DND-41 (cell line): ENCODE measurements at regions not wholly inside any gene's neighbourhood (a gene's known extent, or its start where the extent isn't known, plus 50 kb on each side); places are given as distances from the start of the nearest gene placed in this dataset.

Source experiments
- ATAC-seq: fragments of 200-7000 bp; cut with Tn5 transposase; 3 replicates; pipeline ENCODE4 v1.9.1; 2021; ENCODE audit warnings: low read depth; ENCODE audit not compliant: insufficient read depth
- DNase-seq: peaks from one replicate; pipeline ENCODE4 v3.0.0-alpha.2; 2020
- H2AFZ ChIP-seq: 2 replicates; pipeline ENCODE4 v1.6.0; 2012; ENCODE audit warnings: low read depth, low read length
- H3K27ac ChIP-seq: 2 replicates; pipeline ENCODE4 v1.5.1; 2012; ENCODE audit warnings: low read length, inconsistent platforms
- H3K27me3 ChIP-seq: fragments of 200-600 bp; sonication (generic); 2 replicates; pipeline ENCODE4 v1.6.0; 2012; ENCODE audit warnings: low read length, mild to moderate bottlenecking, inconsistent platforms; ENCODE audit not compliant: insufficient read depth, poor library complexity
- H3K36me3 ChIP-seq: 2 replicates; pipeline ENCODE4 v1.5.1; 2012; ENCODE audit warnings: low read length, inconsistent platforms; ENCODE audit not compliant: insufficient read depth
- H3K4me1 ChIP-seq: 2 replicates; pipeline ENCODE4 v1.5.1; 2012; ENCODE audit warnings: mild to moderate bottlenecking, low read length; ENCODE audit not compliant: insufficient read depth
- H3K4me2 ChIP-seq: 2 replicates; pipeline ENCODE4 v1.6.0; 2012; ENCODE audit warnings: mild to moderate bottlenecking, moderate library complexity, low read length, inconsistent platforms; ENCODE audit not compliant: insufficient read depth
- H3K4me3 ChIP-seq, 2 experiments: fragments of 200-600 bp in 1 of 2; shearing (Covaris generic) in 1 of 2; 2 replicates each; pipeline ENCODE4 v1.5.1; 2012 to 2016; ENCODE audit warnings: inconsistent platforms in 2 of 2, low read length in 2 of 2, mild to moderate bottlenecking in 2 of 2, low read depth in 1 of 2, moderate library complexity in 1 of 2
- H3K79me2 ChIP-seq: 2 replicates; pipeline ENCODE4 v1.6.0; 2012; ENCODE audit warnings: low read length, inconsistent platforms; ENCODE audit not compliant: insufficient read depth
- H3K9ac ChIP-seq: 2 replicates; pipeline ENCODE4 v1.6.0; 2012; ENCODE audit warnings: low read depth, mild to moderate bottlenecking, inconsistent platforms, low read length, moderate library complexity
- H3K9me3 ChIP-seq: 2 replicates; pipeline ENCODE4 v1.5.1; 2012; ENCODE audit warnings: low read length, moderate library complexity, mild to moderate bottlenecking, inconsistent platforms; ENCODE audit not compliant: insufficient read depth, severe bottlenecking
- H4K20me1 ChIP-seq: 2 replicates; pipeline ENCODE4 v1.6.0; 2012; ENCODE audit warnings: low read length; ENCODE audit not compliant: insufficient read depth
- CTCF ChIP-seq: IDR thresholded peaks from 2 replicates; pipeline ENCODE4 v1.5.1; 2012; ENCODE audit warnings: borderline replicate concordance, low read length, moderate library complexity, mild to moderate bottlenecking; ENCODE audit not compliant: poor library complexity, severe bottlenecking; ENCODE audit errors: extremely low read depth
- EZH2 ChIP-seq: IDR thresholded peaks from 3 replicates; pipeline ENCODE4 v1.6.1; 2012; ENCODE audit warnings: borderline replicate concordance, low read depth, mild to moderate bottlenecking, moderate library complexity, low read length, inconsistent platforms; ENCODE audit not compliant: severe bottlenecking

- Histone ChIP-seq H3K27me3 (peaks cover 2% of the 10 kb centered on the region), H3K4me1 (peaks cover 4% of the 10 kb centered on the region; the same call in 1 of the 2 replicates)
- no peak for ATAC-seq
Observed at GRCh38 chr10:78321500-78321899, 287.8 kb downstream of the RPS24 start.

GRCh38 chr10:78326372-78326771 is 292.7 kb downstream of the RPS24 start:
- TF ChIP-seq EZH2, result no peak
- TF ChIP-seq CTCF, result no peak
- Histone ChIP-seq H3K27me3 (peaks cover 2% of the 10 kb centered on the region), H3K79me2 (no peaks in the 10 kb centered on the region), H3K36me3 (no peaks in the 10 kb centered on the region), H2AFZ (no peak overlapping the region), H3K27ac (no peak overlapping the region), H3K4me1 (peaks cover 4% of the 10 kb centered on the region; the same call in 1 of the 2 replicates), H3K9me3 (peaks cover 15% of the 10 kb centered on the region), H4K20me1 (no peaks in the 10 kb centered on the region), H3K9ac (no peak overlapping the region), H3K4me2 (no peak overlapping the region), H3K4me3 (no peak overlapping the region)
- no peak for ATAC-seq
- no peak for DNase-seq

More at GRCh38 chr10:78321500-78321899, 287.8 kb downstream of the RPS24 start:
- H3K79me2 ChIP-seq, result no peaks in the 10 kb centered on the region
- H4K20me1 ChIP-seq, result no peaks in the 10 kb centered on the region
- no peak overlapping the region for H3K4me2 ChIP-seq
- H3K4me3 ChIP-seq, result no peak overlapping the region
- H3K9me3 ChIP-seq, result peaks cover 6% of the 10 kb centered on the region
- no peak overlapping the region for H3K9ac ChIP-seq
- no peaks in the 10 kb centered on the region for H3K36me3 ChIP-seq
- no peak for DNase-seq
- H3K27ac ChIP-seq, result no peak overlapping the region
- no peak for TF ChIP-seq EZH2
- no peak for TF ChIP-seq CTCF
- no peak overlapping the region for H2AFZ ChIP-seq

- no peak for DNase-seq
- Histone ChIP-seq H3K4me1 (peaks cover 4% of the 10 kb centered on the region; the same call in 1 of the 2 replicates), H3K27me3 (no peaks in the 10 kb centered on the region), H3K79me2 (no peaks in the 10 kb centered on the region), H4K20me1 (no peaks in the 10 kb centered on the region), H3K4me2 (no peak overlapping the region), H3K27ac (no peak overlapping the region), H3K9me3 (peaks cover 15% of the 10 kb centered on the region), H3K9ac (no peak overlapping the region), H3K36me3 (no peaks in the 10 kb centered on the region), H3K4me3 (no peak overlapping the region), H2AFZ (no peak overlapping the region)
- TF ChIP-seq CTCF (no peak), EZH2 (no peak)
- no peak for ATAC-seq
Observed at GRCh38 chr10:78327778-78328591, 294.3 kb downstream of the RPS24 start.
